H9 (cell line): ENCODE measurements at regions not wholly inside any gene's neighbourhood (a gene's known extent, or its start where the extent isn't known, plus 50 kb on each side); places are given as distances from the start of the nearest gene placed in this dataset.

Experiments used
- DNase-seq: peaks from one replicate; pipeline ENCODE4 v3.0.0-alpha.2; 2017
- H2AFZ ChIP-seq: one replicate; pipeline ENCODE4 v1.6.1; 2013; ENCODE audit warnings: mild to moderate bottlenecking, low read length, control low read depth, moderate library complexity
- H2AK5ac ChIP-seq: 2 replicates; pipeline ENCODE4 v1.6.1; 2013; ENCODE audit warnings: low read length, control low read depth, mixed read lengths; ENCODE audit not compliant: insufficient read length
- H2BK120ac ChIP-seq: one replicate; pipeline ENCODE4 v1.6.1; 2013; ENCODE audit warnings: low read depth, mild to moderate bottlenecking, low read length, control low read depth, inconsistent platforms; ENCODE audit not compliant: poor library complexity, severe bottlenecking
- H2BK12ac ChIP-seq: 2 replicates; pipeline ENCODE4 v1.6.1; 2013; ENCODE audit warnings: low read length, control low read depth, mixed read lengths, low read depth; ENCODE audit not compliant: insufficient read length
- H2BK15ac ChIP-seq: 2 replicates; pipeline ENCODE4 v1.6.1; 2013; ENCODE audit warnings: low read depth, low read length, control low read depth
- H2BK20ac ChIP-seq: one replicate; pipeline ENCODE4 v1.6.1; 2013; ENCODE audit warnings: low read depth, mild to moderate bottlenecking, low read length, control low read depth, inconsistent platforms; ENCODE audit not compliant: poor library complexity, severe bottlenecking
- H2BK5ac ChIP-seq: 2 replicates; pipeline ENCODE4 v1.6.1; 2013; ENCODE audit warnings: low read length, control low read depth, mixed read lengths; ENCODE audit not compliant: insufficient read length
- H3K14ac ChIP-seq: 2 replicates; pipeline ENCODE4 v1.6.1; 2013; ENCODE audit warnings: low read length, control low read depth; ENCODE audit not compliant: insufficient read depth
- H3K18ac ChIP-seq: 2 replicates; pipeline ENCODE4 v1.6.1; 2013; ENCODE audit warnings: low read depth, mild to moderate bottlenecking, mixed read lengths, low read length, control low read depth; ENCODE audit not compliant: insufficient read length
- H3K23ac ChIP-seq: 2 replicates; pipeline ENCODE4 v1.6.1; 2013; ENCODE audit warnings: low read length, control low read depth, mixed read lengths, low read depth; ENCODE audit not compliant: insufficient read length
- H3K23me2 ChIP-seq: 2 replicates; pipeline ENCODE4 v1.6.1; 2013; ENCODE audit warnings: low read depth, mild to moderate bottlenecking, mixed read lengths, low read length, control low read depth; ENCODE audit not compliant: insufficient read length, poor library complexity, severe bottlenecking
- H3K27ac ChIP-seq: 2 replicates; pipeline ENCODE4 v1.5.1; 2013; ENCODE audit warnings: low read length, control low read depth, mixed read lengths, low read depth; ENCODE audit not compliant: insufficient read length
- H3K27me3 ChIP-seq: 2 replicates; pipeline ENCODE4 v1.6.1; 2013; ENCODE audit warnings: low read length, control low read depth, inconsistent platforms; ENCODE audit not compliant: insufficient read depth
- H3K4ac ChIP-seq: 2 replicates; pipeline ENCODE4 v1.6.1; 2013; ENCODE audit warnings: low read depth, mild to moderate bottlenecking, control low read depth, inconsistent platforms, low read length, moderate library complexity
- H3K4me1 ChIP-seq: 2 replicates; pipeline ENCODE4 v1.6.1; 2013; ENCODE audit warnings: low read length, control low read depth, inconsistent platforms; ENCODE audit not compliant: insufficient read depth
- H3K4me2 ChIP-seq: 2 replicates; pipeline ENCODE4 v1.6.1; 2013; ENCODE audit warnings: low read length, control low read depth, mixed read lengths; ENCODE audit not compliant: insufficient read length, insufficient read depth
- H3K56ac ChIP-seq: 2 replicates; pipeline ENCODE4 v1.6.1; 2013; ENCODE audit warnings: low read depth, mild to moderate bottlenecking, mixed read lengths, low read length, control low read depth; ENCODE audit not compliant: insufficient read length
- H3K79me1 ChIP-seq: 2 replicates; pipeline ENCODE4 v1.6.1; 2013; ENCODE audit warnings: low read depth, mild to moderate bottlenecking, moderate library complexity, low read length, control low read depth, inconsistent platforms; ENCODE audit not compliant: insufficient read depth, poor library complexity, severe bottlenecking
- H3K79me2 ChIP-seq: 2 replicates; pipeline ENCODE4 v1.6.1; 2013; ENCODE audit warnings: low read length, control low read depth, inconsistent platforms; ENCODE audit not compliant: insufficient read depth
- H3K9ac ChIP-seq: 2 replicates; pipeline ENCODE4 v1.6.1; 2013; ENCODE audit warnings: low read length, control low read depth, mixed read lengths; ENCODE audit not compliant: insufficient read length; ENCODE audit errors: extremely low read depth
- H3K9me3 ChIP-seq: one replicate; pipeline ENCODE4 v1.6.1; 2013; ENCODE audit warnings: low read depth, low read length, inconsistent platforms; ENCODE audit not compliant: control insufficient read depth
- H3T11ph ChIP-seq: one replicate; pipeline ENCODE4 v1.6.1; 2013; ENCODE audit warnings: mild to moderate bottlenecking, low read length, control low read depth, inconsistent platforms
- H4K20me1 ChIP-seq: one replicate; pipeline ENCODE4 v1.6.1; 2013; ENCODE audit not compliant: control insufficient read depth, insufficient read length, insufficient read depth
- H4K5ac ChIP-seq: 2 replicates; pipeline ENCODE4 v1.6.1; 2013; ENCODE audit warnings: low read depth, mild to moderate bottlenecking, mixed read lengths, low read length, control low read depth; ENCODE audit not compliant: insufficient read length
- H4K8ac ChIP-seq: replicated peaks from 2 replicates; pipeline ENCODE4 v1.6.1; 2013; ENCODE audit warnings: low read length, control low read depth, mixed read lengths, low read depth; ENCODE audit not compliant: insufficient read length
- H4K91ac ChIP-seq: 2 replicates; pipeline ENCODE4 v1.6.1; 2013; ENCODE audit warnings: low read depth, mild to moderate bottlenecking, moderate library complexity, mixed read lengths, low read length, control low read depth; ENCODE audit not compliant: insufficient read length
- H3K27ac Mint-ChIP-seq, 3 experiments: 2 replicates in 2 of 3; 3 replicates in 1 of 3; pipeline ENCODE4 v1.8.0; 2020 to 2021; ENCODE audit warnings: mixed read lengths in 3 of 3, mild to moderate bottlenecking in 1 of 3, moderate library complexity in 1 of 3
- H3K27me3 Mint-ChIP-seq: 2 replicates; pipeline ENCODE4 v1.8.0; 2021; ENCODE audit warnings: low read depth, mild to moderate bottlenecking, moderate library complexity, mixed read lengths
- H3K36me3 Mint-ChIP-seq, 3 experiments: 2 replicates in 2 of 3; 3 replicates in 1 of 3; pipeline ENCODE4 v1.8.0; 2020 to 2021; ENCODE audit warnings: low read depth in 3 of 3, mixed read lengths in 3 of 3; ENCODE audit not compliant: insufficient read depth in 1 of 3
- H3K4me1 Mint-ChIP-seq, 2 experiments: 2 replicates each; pipeline ENCODE4 v1.8.0; 2020; ENCODE audit warnings: mixed read lengths in 2 of 2
- H3K4me3 Mint-ChIP-seq, 2 experiments: 2 replicates in 1 of 2; 3 replicates in 1 of 2; pipeline ENCODE4 v1.8.0; 2020 to 2021; ENCODE audit warnings: mild to moderate bottlenecking in 2 of 2, mixed read lengths in 2 of 2, moderate library complexity in 1 of 2
- H3K9me3 Mint-ChIP-seq, 2 experiments: 2 replicates in 1 of 2; 3 replicates in 1 of 2; pipeline ENCODE4 v1.8.0; 2020; ENCODE audit warnings: mild to moderate bottlenecking in 2 of 2, mixed read lengths in 2 of 2, moderate library complexity in 1 of 2
- CTCF ChIP-seq: fragments of 200-600 bp; sonication (generic); conservative IDR thresholded peaks from 3 replicates; pipeline ENCODE4 v1.8.0; 2021; ENCODE audit warnings: antibody characterized with exemption, mild to moderate bottlenecking
- WGBS: extraction: QIAGEN DNeasy Blood & Tissue Kit; methylation state at CpG from one replicate; pipeline ENCODE4 v1.1.7; 2013; ENCODE audit warnings: missing lambda C conversion rate, low lambda C conversion rate, mixed read lengths; ENCODE audit not compliant: insufficient read length; ENCODE audit errors: extremely low coverage; 5-methylcytosine and 5-hydroxymethylcytosine counted together

GRCh38 chr11:100586361-100587101, 100.6 kb upstream of the ARHGAP42 start:
- Histone ChIP-seq H2BK12ac (no peak overlapping the region), H3K56ac (no peak overlapping the region), H4K91ac (no peak overlapping the region), H3T11ph (no peak overlapping the region), H3K23ac (no peak overlapping the region), H3K4me1 (no peaks in the 10 kb centered on the region), H3K18ac (no peak overlapping the region), H2AFZ (no peak overlapping the region), H2BK15ac (no peak overlapping the region), H3K14ac (no peak overlapping the region), H3K9ac (no peak overlapping the region), H3K79me1 (no peaks in the 10 kb centered on the region), H3K4ac (no peak overlapping the region), H3K79me2 (no peaks in the 10 kb centered on the region), H2AK5ac (no peak overlapping the region), H3K27me3 (no peaks in the 10 kb centered on the region), H2BK20ac (no peak overlapping the region), H4K8ac (no peak overlapping the region), H3K4me2 (no peak overlapping the region), H3K23me2 (no peaks in the 10 kb centered on the region), H4K20me1 (no peaks in the 10 kb centered on the region), H3K27ac (no peak overlapping the region), H4K5ac (no peak overlapping the region), H2BK5ac (no peak overlapping the region), H3K9me3 (no peaks in the 10 kb centered on the region), H2BK120ac (no peak overlapping the region)
- DNase-seq = no peak
- H3K36me3 Mint-ChIP-seq = no peaks in the 10 kb centered on the region
- H3K4me1 Mint-ChIP-seq = peaks cover 0 to 6% of the 10 kb centered on the region in 2 experiments; a peak in 1 of 4 replicates
- WGBS = no CpG with 5 or more reads among the region's 2 CpGs
- H3K27ac Mint-ChIP-seq = no peak overlapping the region
- H3K4me3 Mint-ChIP-seq = no peak overlapping the region
- H3K27me3 Mint-ChIP-seq = no peaks in the 10 kb centered on the region
- TF ChIP-seq CTCF = no peak
- H3K9me3 Mint-ChIP-seq = no peaks in the 10 kb centered on the region
